Adrenal gland (tissue), 5 donors: ENCODE measurements at regions not wholly inside any gene's neighbourhood (a gene's known extent, or its start where the extent isn't known, plus 50 kb on each side); places are given as distances from the start of the nearest gene placed in this dataset.

Source experiments
- POLR2A ChIP-seq, 2 donors: fragments of 450-650 bp; IDR thresholded peaks; one replicate each; pipeline ENCODE4 v1.6.1; 2017; ENCODE audit warnings: antibody characterized with exemption in 2 of 2, mild to moderate bottlenecking in 2 of 2, moderate library complexity in 1 of 2
- TF ChIP-seq, protein P1 (sequence below), 6 experiments: fragments of 450-650 bp in 4 of 6; fragments of 200-600 bp in 2 of 6; sonication (generic) in 1 of 6; IDR thresholded peaks; 1 replicate in 5 of 6; 2 replicates in 1 of 6; pipeline versions ENCODE4 v1.5.1 to v1.8.0; 2016 to 2021; ENCODE audit warnings: antibody characterized with exemption in 6 of 6, mild to moderate bottlenecking in 2 of 6, moderate library complexity in 1 of 6
- donor health status: DM: no; HTN: no; CAD: no.

- TF ChIP-seq, protein P1, sequence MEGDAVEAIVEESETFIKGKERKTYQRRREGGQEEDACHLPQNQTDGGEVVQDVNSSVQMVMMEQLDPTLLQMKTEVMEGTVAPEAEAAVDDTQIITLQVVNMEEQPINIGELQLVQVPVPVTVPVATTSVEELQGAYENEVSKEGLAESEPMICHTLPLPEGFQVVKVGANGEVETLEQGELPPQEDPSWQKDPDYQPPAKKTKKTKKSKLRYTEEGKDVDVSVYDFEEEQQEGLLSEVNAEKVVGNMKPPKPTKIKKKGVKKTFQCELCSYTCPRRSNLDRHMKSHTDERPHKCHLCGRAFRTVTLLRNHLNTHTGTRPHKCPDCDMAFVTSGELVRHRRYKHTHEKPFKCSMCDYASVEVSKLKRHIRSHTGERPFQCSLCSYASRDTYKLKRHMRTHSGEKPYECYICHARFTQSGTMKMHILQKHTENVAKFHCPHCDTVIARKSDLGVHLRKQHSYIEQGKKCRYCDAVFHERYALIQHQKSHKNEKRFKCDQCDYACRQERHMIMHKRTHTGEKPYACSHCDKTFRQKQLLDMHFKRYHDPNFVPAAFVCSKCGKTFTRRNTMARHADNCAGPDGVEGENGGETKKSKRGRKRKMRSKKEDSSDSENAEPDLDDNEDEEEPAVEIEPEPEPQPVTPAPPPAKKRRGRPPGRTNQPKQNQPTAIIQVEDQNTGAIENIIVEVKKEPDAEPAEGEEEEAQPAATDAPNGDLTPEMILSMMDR (IDR thresholded peaks at IDR 0.05) = no peak
- TF ChIP-seq POLR2A (IDR thresholded peaks at IDR 0.05) = no peak
Measured at GRCh38 chr11:40061221-40061620, 1398.2 kb downstream of the LRRC4C start.
